ENCODE measurements at regions not wholly inside any gene's neighbourhood (a gene's known extent, or its start where the extent isn't known, plus 50 kb on each side); places are given as distances from the start of the nearest gene placed in this dataset.

GRCh38 chr2:175247159-175247558 lies 65.6 kb upstream of the ATP5MC3 start:
- TF ChIP-seq BACH2 (CRISPR knock-in tag; IDR thresholded peaks at IDR 0.05; ENCODE audit: borderline replicate concordance), result no peak
- TF ChIP-seq, protein P1, sequence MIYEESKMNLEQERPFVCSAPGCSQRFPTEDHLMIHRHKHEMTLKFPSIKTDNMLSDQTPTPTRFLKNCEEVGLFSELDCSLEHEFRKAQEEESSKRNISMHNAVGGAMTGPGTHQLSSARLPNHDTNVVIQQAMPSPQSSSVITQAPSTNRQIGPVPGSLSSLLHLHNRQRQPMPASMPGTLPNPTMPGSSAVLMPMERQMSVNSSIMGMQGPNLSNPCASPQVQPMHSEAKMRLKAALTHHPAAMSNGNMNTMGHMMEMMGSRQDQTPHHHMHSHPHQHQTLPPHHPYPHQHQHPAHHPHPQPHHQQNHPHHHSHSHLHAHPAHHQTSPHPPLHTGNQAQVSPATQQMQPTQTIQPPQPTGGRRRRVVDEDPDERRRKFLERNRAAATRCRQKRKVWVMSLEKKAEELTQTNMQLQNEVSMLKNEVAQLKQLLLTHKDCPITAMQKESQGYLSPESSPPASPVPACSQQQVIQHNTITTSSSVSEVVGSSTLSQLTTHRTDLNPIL (CRISPR knock-in tag; IDR thresholded peaks at IDR 0.05; ENCODE audit: low read depth), result no peak
- TF ChIP-seq PATZ1 (CRISPR knock-in tag; IDR thresholded peaks at IDR 0.05; ENCODE audit: borderline replicate concordance), result no peak
- TF ChIP-seq TCF4 (CRISPR knock-in tag; IDR thresholded peaks at IDR 0.05; ENCODE audit: borderline replicate concordance), result no peak
- no peak for TF ChIP-seq RARB (CRISPR knock-in tag; IDR thresholded peaks at IDR 0.05)
